ENCODE measurements at regions not wholly inside any gene's neighbourhood (a gene's known extent, or its start where the extent isn't known, plus 50 kb on each side); places are given as distances from the start of the nearest gene placed in this dataset.

- TF ChIP-seq CTCF (conservative IDR thresholded peaks at IDR 0.05; ENCODE audit: low read length): no peak
- no peak for TF ChIP-seq EZH2phosphoT487 (IDR thresholded peaks at IDR 0.05; ENCODE audit: borderline replicate concordance)
Measured at GRCh38 chr7:82592416-82592815, 148.8 kb upstream of the CACNA2D1 start.
